ENCODE measurements at regions not wholly inside any gene's neighbourhood (a gene's known extent, or its start where the extent isn't known, plus 50 kb on each side); places are given as distances from the start of the nearest gene placed in this dataset.
"Not testable (repeated sequence)": the region's sequence is repeated elsewhere in the genome, so short reads cannot be mapped to it uniquely, and the experiment has no call there.

DNA sequence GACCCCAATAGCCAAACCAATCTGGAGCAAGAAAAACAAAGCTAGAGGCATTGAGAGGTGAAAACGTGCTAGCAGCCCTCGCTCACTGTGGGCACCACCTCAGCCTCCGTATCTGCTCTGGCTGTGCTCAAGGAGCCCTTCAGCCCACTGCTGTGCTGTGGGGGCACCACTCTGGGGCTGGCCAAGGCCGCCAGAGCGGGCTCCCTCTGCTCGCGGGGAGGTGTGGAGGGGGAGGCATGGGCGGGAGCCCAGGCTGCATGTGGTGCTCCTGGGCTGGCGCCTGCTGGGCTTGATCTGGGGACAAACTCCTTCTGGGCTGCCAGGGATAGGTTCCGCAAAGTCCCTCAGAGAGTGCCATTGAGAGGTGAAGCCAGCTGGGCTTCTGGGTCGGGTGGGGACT is 1002.0 kb downstream of the GATA3 start:
- Mint-ChIP-seq H3K4me3 (ENCODE audit: unreplicated experiment) (no peak overlapping the region), H3K4me1 (ENCODE audit: unreplicated experiment) (no peaks in the 10 kb centered on the region), H3K27ac (ENCODE audit: unreplicated experiment) (no peak overlapping the region), H3K36me3 (ENCODE audit: low read depth, unreplicated experiment) (no peaks in the 10 kb centered on the region), H3K27me3 (ENCODE audit: unreplicated experiment) (no peaks in the 10 kb centered on the region), H3K9me3 (ENCODE audit: unreplicated experiment) (no peaks in the 10 kb centered on the region)
- TF ChIP-seq, protein P1, sequence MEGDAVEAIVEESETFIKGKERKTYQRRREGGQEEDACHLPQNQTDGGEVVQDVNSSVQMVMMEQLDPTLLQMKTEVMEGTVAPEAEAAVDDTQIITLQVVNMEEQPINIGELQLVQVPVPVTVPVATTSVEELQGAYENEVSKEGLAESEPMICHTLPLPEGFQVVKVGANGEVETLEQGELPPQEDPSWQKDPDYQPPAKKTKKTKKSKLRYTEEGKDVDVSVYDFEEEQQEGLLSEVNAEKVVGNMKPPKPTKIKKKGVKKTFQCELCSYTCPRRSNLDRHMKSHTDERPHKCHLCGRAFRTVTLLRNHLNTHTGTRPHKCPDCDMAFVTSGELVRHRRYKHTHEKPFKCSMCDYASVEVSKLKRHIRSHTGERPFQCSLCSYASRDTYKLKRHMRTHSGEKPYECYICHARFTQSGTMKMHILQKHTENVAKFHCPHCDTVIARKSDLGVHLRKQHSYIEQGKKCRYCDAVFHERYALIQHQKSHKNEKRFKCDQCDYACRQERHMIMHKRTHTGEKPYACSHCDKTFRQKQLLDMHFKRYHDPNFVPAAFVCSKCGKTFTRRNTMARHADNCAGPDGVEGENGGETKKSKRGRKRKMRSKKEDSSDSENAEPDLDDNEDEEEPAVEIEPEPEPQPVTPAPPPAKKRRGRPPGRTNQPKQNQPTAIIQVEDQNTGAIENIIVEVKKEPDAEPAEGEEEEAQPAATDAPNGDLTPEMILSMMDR (IDR thresholded peaks at IDR 0.05; ENCODE audit: unreplicated experiment), result no peak
- no peak for DNase-seq (ENCODE audit: low spot score)

DNA sequence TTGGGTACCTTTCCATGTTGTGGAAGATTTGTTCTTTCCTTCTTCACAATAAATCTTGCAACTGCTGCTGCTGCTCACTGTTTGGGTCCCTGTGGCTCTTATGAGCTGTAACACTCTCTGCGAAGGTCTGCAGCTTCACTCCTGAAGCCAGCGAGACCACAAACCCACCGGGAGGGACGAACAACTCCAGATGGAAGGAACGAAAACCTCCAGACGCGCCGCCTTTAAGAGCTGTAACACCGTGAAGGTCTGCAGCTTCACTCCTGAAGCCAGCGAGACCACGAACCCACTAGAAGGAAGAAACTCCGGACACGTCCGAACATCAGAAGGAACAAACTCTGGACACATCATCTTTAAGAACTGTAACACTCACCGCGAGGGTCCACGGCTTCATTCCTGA is 1002.8 kb downstream of the GATA3 start:
- H3K27me3 Mint-ChIP-seq (ENCODE audit: unreplicated experiment); H3K4me3 Mint-ChIP-seq (ENCODE audit: unreplicated experiment); H3K27ac Mint-ChIP-seq (ENCODE audit: unreplicated experiment); DNase-seq (ENCODE audit: low spot score); H3K36me3 Mint-ChIP-seq (ENCODE audit: low read depth, unreplicated experiment); H3K4me1 Mint-ChIP-seq (ENCODE audit: unreplicated experiment); H3K9me3 Mint-ChIP-seq (ENCODE audit: unreplicated experiment): not testable (repeated sequence)

DNA sequence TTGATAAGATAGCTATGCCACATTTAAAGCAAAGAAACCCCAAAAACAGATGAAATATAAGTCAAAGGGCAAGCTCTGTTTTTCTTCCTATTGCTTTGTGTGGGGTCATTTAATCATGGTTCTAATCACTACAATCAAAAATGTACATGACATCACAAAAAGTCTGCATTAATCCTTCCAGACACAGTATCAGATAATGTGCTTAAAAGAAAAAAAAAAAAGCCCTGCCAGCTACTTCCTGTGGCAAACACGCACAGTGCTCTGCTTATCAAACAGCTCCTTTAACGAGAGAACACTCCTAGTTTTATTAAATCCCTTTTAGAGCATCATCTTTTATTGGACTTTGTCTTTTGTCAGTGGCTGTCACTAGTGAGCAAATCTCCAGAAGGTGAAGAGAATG is 1005.8 kb downstream of the GATA3 start:
- H3K4me1 Mint-ChIP-seq (ENCODE audit: unreplicated experiment), result no peaks in the 10 kb centered on the region
- DNase-seq (ENCODE audit: low spot score), result no peak
- H3K4me3 Mint-ChIP-seq (ENCODE audit: unreplicated experiment), result no peak overlapping the region
- no peaks in the 10 kb centered on the region for H3K36me3 Mint-ChIP-seq (ENCODE audit: low read depth, unreplicated experiment)
- H3K9me3 Mint-ChIP-seq (ENCODE audit: unreplicated experiment), result no peaks in the 10 kb centered on the region
- TF ChIP-seq, protein P1 (IDR thresholded peaks at IDR 0.05; ENCODE audit: unreplicated experiment), result no peak
- no peak overlapping the region for H3K27ac Mint-ChIP-seq (ENCODE audit: unreplicated experiment)
- H3K27me3 Mint-ChIP-seq (ENCODE audit: unreplicated experiment), result no peaks in the 10 kb centered on the region

DNA sequence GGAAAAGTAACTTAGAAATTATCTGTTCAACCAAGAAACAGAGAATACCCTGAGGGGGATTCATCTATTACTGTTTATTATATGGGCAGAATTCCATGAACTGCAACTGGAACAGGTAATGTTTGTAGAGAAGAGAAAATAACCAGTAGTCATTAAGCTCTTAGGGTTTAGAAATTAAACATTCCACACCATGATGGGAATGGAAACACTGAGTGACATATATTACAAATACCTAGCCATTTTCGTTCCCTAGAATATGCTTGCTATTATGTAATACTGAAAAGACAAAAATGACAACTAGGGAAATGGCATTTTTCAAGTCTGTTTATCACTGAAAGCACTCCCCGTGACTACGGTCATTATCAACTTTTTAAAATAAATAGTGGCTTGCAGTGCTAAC is 1007.4 kb downstream of the GATA3 start:
- no peak for DNase-seq (ENCODE audit: low spot score)
- no peak overlapping the region for H3K4me3 Mint-ChIP-seq (ENCODE audit: unreplicated experiment)
- no peak overlapping the region for H3K27ac Mint-ChIP-seq (ENCODE audit: unreplicated experiment)
- H3K27me3 Mint-ChIP-seq (ENCODE audit: unreplicated experiment), result no peaks in the 10 kb centered on the region
- TF ChIP-seq, protein P1 (IDR thresholded peaks at IDR 0.05; ENCODE audit: unreplicated experiment), result no peak
- no peaks in the 10 kb centered on the region for H3K4me1 Mint-ChIP-seq (ENCODE audit: unreplicated experiment)
- H3K9me3 Mint-ChIP-seq (ENCODE audit: unreplicated experiment), result peaks cover 5% of the 10 kb centered on the region
- no peaks in the 10 kb centered on the region for H3K36me3 Mint-ChIP-seq (ENCODE audit: low read depth, unreplicated experiment)

DNA sequence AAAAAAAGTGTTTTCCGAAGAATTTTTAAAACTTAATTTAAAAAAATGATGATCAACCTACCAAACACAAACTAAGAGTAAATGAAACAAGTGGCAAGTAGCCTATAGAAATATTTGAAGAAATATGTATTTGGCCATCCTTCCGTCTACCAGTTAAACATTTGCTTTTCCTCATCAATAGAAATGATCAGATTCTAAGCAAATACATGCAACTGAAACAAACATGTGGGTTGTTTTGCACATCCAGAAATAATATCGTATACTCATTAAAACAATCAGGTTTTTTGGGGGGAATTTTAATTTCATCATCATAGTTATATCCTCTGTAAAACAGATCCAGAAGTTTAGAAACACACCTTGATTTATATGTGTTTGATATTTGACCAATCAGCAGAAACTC is 1011.7 kb downstream of the GATA3 start:
- no peaks in the 10 kb centered on the region for H3K36me3 Mint-ChIP-seq (ENCODE audit: low read depth, unreplicated experiment)
- no peak overlapping the region for H3K4me3 Mint-ChIP-seq (ENCODE audit: unreplicated experiment)
- TF ChIP-seq, protein P1 (IDR thresholded peaks at IDR 0.05; ENCODE audit: unreplicated experiment), result no peak
- no peaks in the 10 kb centered on the region for H3K27me3 Mint-ChIP-seq (ENCODE audit: unreplicated experiment)
- no peak overlapping the region for H3K27ac Mint-ChIP-seq (ENCODE audit: unreplicated experiment)
- no peaks in the 10 kb centered on the region for H3K4me1 Mint-ChIP-seq (ENCODE audit: unreplicated experiment)
- DNase-seq (ENCODE audit: low spot score), result no peak
- H3K9me3 Mint-ChIP-seq (ENCODE audit: unreplicated experiment), result peaks cover 6% of the 10 kb centered on the region

- no peaks in the 10 kb centered on the region for H3K36me3 Mint-ChIP-seq (ENCODE audit: low read depth, unreplicated experiment)
- H3K4me3 Mint-ChIP-seq (ENCODE audit: unreplicated experiment), result no peak overlapping the region
- TF ChIP-seq, protein P1 (IDR thresholded peaks at IDR 0.05; ENCODE audit: unreplicated experiment), result no peak
- peaks cover 6% of the 10 kb centered on the region for H3K9me3 Mint-ChIP-seq (ENCODE audit: unreplicated experiment)
- H3K27me3 Mint-ChIP-seq (ENCODE audit: unreplicated experiment), result no peaks in the 10 kb centered on the region
- DNase-seq (ENCODE audit: low spot score), result no peak
- H3K27ac Mint-ChIP-seq (ENCODE audit: unreplicated experiment), result no peak overlapping the region
- no peaks in the 10 kb centered on the region for H3K4me1 Mint-ChIP-seq (ENCODE audit: unreplicated experiment)
Measured at GRCh38 chr10:9068003-9068402, 1013.5 kb downstream of the GATA3 start.
